Upper lobe of left lung (tissue), 6 donors: ENCODE measurements at regions not wholly inside any gene's neighbourhood (a gene's known extent, or its start where the extent isn't known, plus 50 kb on each side); places are given as distances from the start of the nearest gene placed in this dataset.

Experiments used
- ATAC-seq, 2 donors: fragments of 200-7000 bp; cut with Tn5 transposase; one replicate each; pipeline ENCODE4 v1.9.1; 2022; ENCODE audit warnings: mild to moderate bottlenecking in 2 of 2, moderate library complexity in 2 of 2; ENCODE audit not compliant: low FRiP score in 2 of 2
- DNase-seq, 2 donors: peaks; one replicate each; pipeline ENCODE4 v3.0.0-alpha.2; 2019 to 2020
- H3K27ac ChIP-seq, 4 donors: fragments of 200-600 bp; sonication (generic); one replicate each; pipeline ENCODE4 v1.5.1; 2016 to 2019
- H3K27me3 ChIP-seq, 4 donors: fragments of 200-600 bp; sonication (generic); one replicate each; pipeline ENCODE4 v1.5.1; 2017 to 2019
- H3K36me3 ChIP-seq, 4 donors: fragments of 200-600 bp; sonication (generic); one replicate each; pipeline ENCODE4 v1.5.1; 2016 to 2019
- H3K4me1 ChIP-seq, 4 donors: fragments of 200-600 bp; sonication (generic); one replicate each; pipeline ENCODE4 v1.5.1; 2018 to 2019
- H3K4me3 ChIP-seq, 4 donors: fragments of 200-600 bp; sonication (generic); one replicate each; pipeline ENCODE4 v1.5.1; 2017 to 2019; ENCODE audit warnings: mild to moderate bottlenecking in 2 of 4, moderate library complexity in 1 of 4
- H3K9me3 ChIP-seq, 4 donors: fragments of 200-600 bp; sonication (generic); one replicate each; pipeline ENCODE4 v1.5.1; 2018 to 2019
- EP300 ChIP-seq, 4 donors: sonication (generic); formaldehyde crosslinking; IDR thresholded peaks; one replicate each; pipeline ENCODE4 v1.5.1; 2017; ENCODE audit warnings: antibody characterized with exemption in 4 of 4, control low read depth in 2 of 4
- POLR2A ChIP-seq, 4 donors: fragments of 450-650 bp; IDR thresholded peaks; one replicate each; pipeline ENCODE4 v1.5.1; 2016 to 2017; ENCODE audit warnings: antibody characterized with exemption in 4 of 4, mild to moderate bottlenecking in 2 of 4
- POLR2AphosphoS5 ChIP-seq, 2 donors: sonication (generic); formaldehyde crosslinking; IDR thresholded peaks; one replicate each; pipeline ENCODE4 v1.5.1; 2017; ENCODE audit warnings: antibody characterized with exemption in 2 of 2
- WGBS, 2 donors: methylation state at CpG; one replicate each; pipeline ENCODE4 v1.1.5; 2017 to 2018; 5-methylcytosine and 5-hydroxymethylcytosine counted together
- TF ChIP-seq, protein P1 (sequence below), 6 experiments: fragments of 450-650 bp in 4 of 6; fragments of 200-600 bp in 2 of 6; sonication (generic) in 2 of 6; IDR thresholded peaks; one replicate each; pipeline ENCODE4 v1.5.1; 2016 to 2019; ENCODE audit warnings: antibody characterized with exemption in 6 of 6
- donor health status: DM: no; HTN: no; CAD: no; lungs with moderate emphysema.
- donor health status: DM: no; HTN: yes; CAD: no; lungs with severe emphysema.

DNA sequence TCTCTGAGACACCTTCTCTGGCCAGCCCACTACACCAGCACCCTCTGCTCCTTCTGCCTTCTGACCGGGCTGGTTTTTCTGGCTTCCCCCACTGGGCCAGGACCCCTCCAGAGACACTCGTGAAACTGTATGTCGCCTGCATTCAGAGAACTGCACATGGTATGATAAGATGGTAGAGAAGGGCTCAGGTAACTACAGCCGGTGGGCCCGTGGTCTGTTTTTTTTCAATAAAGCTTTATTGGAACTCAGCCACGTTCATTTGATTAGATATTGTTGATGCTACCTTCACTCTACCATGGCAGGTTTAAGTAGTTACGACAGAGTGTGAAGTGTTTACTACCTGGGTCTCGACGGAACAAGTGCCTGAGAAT lies 514.0 kb downstream of the TBC1D22A start:
- H3K36me3 ChIP-seq = no peaks in the 10 kb centered on the region
- H3K27ac ChIP-seq = no peak overlapping the region

GRCh38 chr22:47275605-47276449 lies 513.4 kb downstream of the TBC1D22A start:
- no peaks in the 10 kb centered on the region for H3K36me3 ChIP-seq
- 39 to 50% methylated on average over 5 to 12 of the region's 12 CpGs for WGBS, 2 donors
- no peak overlapping the region for H3K27ac ChIP-seq
- no peak for ATAC-seq
- no peak overlapping the region for H3K4me3 ChIP-seq
- no peak for DNase-seq
- no peaks in the 10 kb centered on the region for H3K27me3 ChIP-seq
- peaks cover 0 to 3% (median 2%) of the 10 kb centered on the region in 4 donors for H3K9me3 ChIP-seq
- TF ChIP-seq POLR2A (IDR thresholded peaks at IDR 0.05) = no peak
- TF ChIP-seq, protein P1, sequence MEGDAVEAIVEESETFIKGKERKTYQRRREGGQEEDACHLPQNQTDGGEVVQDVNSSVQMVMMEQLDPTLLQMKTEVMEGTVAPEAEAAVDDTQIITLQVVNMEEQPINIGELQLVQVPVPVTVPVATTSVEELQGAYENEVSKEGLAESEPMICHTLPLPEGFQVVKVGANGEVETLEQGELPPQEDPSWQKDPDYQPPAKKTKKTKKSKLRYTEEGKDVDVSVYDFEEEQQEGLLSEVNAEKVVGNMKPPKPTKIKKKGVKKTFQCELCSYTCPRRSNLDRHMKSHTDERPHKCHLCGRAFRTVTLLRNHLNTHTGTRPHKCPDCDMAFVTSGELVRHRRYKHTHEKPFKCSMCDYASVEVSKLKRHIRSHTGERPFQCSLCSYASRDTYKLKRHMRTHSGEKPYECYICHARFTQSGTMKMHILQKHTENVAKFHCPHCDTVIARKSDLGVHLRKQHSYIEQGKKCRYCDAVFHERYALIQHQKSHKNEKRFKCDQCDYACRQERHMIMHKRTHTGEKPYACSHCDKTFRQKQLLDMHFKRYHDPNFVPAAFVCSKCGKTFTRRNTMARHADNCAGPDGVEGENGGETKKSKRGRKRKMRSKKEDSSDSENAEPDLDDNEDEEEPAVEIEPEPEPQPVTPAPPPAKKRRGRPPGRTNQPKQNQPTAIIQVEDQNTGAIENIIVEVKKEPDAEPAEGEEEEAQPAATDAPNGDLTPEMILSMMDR (IDR thresholded peaks at IDR 0.05) = no peak
- no peak for TF ChIP-seq POLR2AphosphoS5 (IDR thresholded peaks at IDR 0.05)
- no peak for TF ChIP-seq EP300 (IDR thresholded peaks at IDR 0.05)
- peaks cover 0 to 5% (median 3%) of the 10 kb centered on the region in 4 donors for H3K4me1 ChIP-seq

More for the DNA sequence above, 514.0 kb downstream of the TBC1D22A start:
- TF ChIP-seq POLR2AphosphoS5 (IDR thresholded peaks at IDR 0.05) = no peak
- H3K4me1 ChIP-seq = peaks cover 0 to 5% (median 3%) of the 10 kb centered on the region in 4 donors
- WGBS, 2 donors = 60 to 66% methylated on average over 9 of the region's 9 CpGs
- DNase-seq = no peak
- no peak overlapping the region for H3K4me3 ChIP-seq
- H3K9me3 ChIP-seq = no peaks in the 10 kb centered on the region
- no peak for ATAC-seq
- H3K27me3 ChIP-seq = no peaks in the 10 kb centered on the region

GRCh38 chr22:47274196-47274595 lies 511.7 kb downstream of the TBC1D22A start:
- TF ChIP-seq POLR2A (IDR thresholded peaks at IDR 0.05) (no peak), EP300 (IDR thresholded peaks at IDR 0.05) (no peak), POLR2AphosphoS5 (IDR thresholded peaks at IDR 0.05) (no peak)
- TF ChIP-seq, protein P1 (IDR thresholded peaks at IDR 0.05) = no peak
- Histone ChIP-seq H3K4me1 (peaks cover 0 to 5% (median 3%) of the 10 kb centered on the region in 4 donors), H3K27me3 (no peaks in the 10 kb centered on the region), H3K4me3 (no peak overlapping the region), H3K27ac (no peak overlapping the region), H3K36me3 (no peaks in the 10 kb centered on the region), H3K9me3 (peaks cover 0 to 8% (median 4%) of the 10 kb centered on the region in 4 donors)
- DNase-seq = no peak
- no peak for ATAC-seq
- WGBS, 2 donors = 89 to 91% methylated on average over 11 of the region's 11 CpGs

GRCh38 chr22:47270463-47271135 lies 508.1 kb downstream of the TBC1D22A start:
- H3K9me3 ChIP-seq = peaks cover 0 to 8% (median 4%) of the 10 kb centered on the region in 4 donors
- DNase-seq (no peak), ATAC-seq (no peak)
- 89 to 93% methylated on average over 14 of the region's 14 CpGs for WGBS, 2 donors
- no peaks in the 10 kb centered on the region for H3K4me1 ChIP-seq
- H3K27ac ChIP-seq = no peak overlapping the region
- TF ChIP-seq, protein P1 (IDR thresholded peaks at IDR 0.05) = no peak
- no peak for TF ChIP-seq EP300 (IDR thresholded peaks at IDR 0.05)
- TF ChIP-seq POLR2AphosphoS5 (IDR thresholded peaks at IDR 0.05) = no peak
- no peak for TF ChIP-seq POLR2A (IDR thresholded peaks at IDR 0.05)
- H3K27me3 ChIP-seq = no peaks in the 10 kb centered on the region
- no peak overlapping the region for H3K4me3 ChIP-seq
- no peaks in the 10 kb centered on the region for H3K36me3 ChIP-seq

DNA sequence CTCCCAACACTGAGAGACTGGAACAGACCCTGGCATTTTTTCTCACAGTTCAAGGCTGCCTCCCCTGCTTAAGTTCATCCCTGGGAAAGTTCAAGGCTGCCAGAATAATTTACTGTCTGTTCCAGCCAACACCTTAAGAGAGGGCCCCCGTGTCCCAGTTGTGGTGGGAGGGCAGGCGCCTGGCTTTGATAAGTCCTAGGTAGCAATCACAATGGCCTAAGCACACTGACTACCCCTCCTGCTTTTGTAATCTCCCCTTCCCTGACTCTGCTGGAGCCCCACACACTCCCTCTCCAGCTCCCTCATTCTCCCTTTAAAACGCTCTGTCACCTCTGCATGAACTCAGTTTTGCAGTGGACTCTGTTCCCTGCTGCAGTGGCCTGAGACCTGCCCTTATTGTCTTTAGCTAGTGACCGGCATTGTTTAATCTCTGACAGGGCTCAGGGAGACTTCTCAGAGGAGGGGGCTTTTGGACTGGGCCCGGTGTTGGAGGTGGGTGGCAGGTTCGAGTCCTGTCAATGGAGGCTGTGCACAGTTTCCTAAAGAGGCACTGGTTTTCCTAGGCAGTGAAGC lies 507.2 kb downstream of the TBC1D22A start:
- H3K4me3 ChIP-seq = no peak overlapping the region
- TF ChIP-seq, protein P1 (IDR thresholded peaks at IDR 0.05) = no peak
- TF ChIP-seq EP300 (IDR thresholded peaks at IDR 0.05) (no peak), POLR2AphosphoS5 (IDR thresholded peaks at IDR 0.05) (no peak), POLR2A (IDR thresholded peaks at IDR 0.05) (no peak)
- DNase-seq (no peak), ATAC-seq (no peak)
- no peaks in the 10 kb centered on the region for H3K36me3 ChIP-seq
- H3K9me3 ChIP-seq = peaks cover 0 to 8% (median 4%) of the 10 kb centered on the region in 4 donors
- 75 to 87% methylated on average over 6 of the region's 6 CpGs for WGBS, 2 donors
- H3K27me3 ChIP-seq = no peaks in the 10 kb centered on the region
- no peaks in the 10 kb centered on the region for H3K4me1 ChIP-seq
- H3K27ac ChIP-seq = no peak overlapping the region
